Activated naive CD8-positive, alpha-beta T cell treated with anti-CD3 and anti-CD28 coated beads, Interleukin-2, amount 10 ng/mL, durations not matched to agents 7 days and 5 days (primary cell): ENCODE measurements at regions not wholly inside any gene's neighbourhood (a gene's known extent, or its start where the extent isn't known, plus 50 kb on each side); places are given as distances from the start of the nearest gene placed in this dataset.

Source experiments
- ATAC-seq: fragments of 150-1000 bp; cut with Tn5 transposase; one replicate; pipeline ENCODE4 v1.10.0; 2021; ENCODE audit warnings: low read depth, moderate library complexity
- POLR2A ChIA-PET: fragments of 350-600 bp; sonication (Branson Sonifier 250); formaldehyde crosslinking; loops from one replicate; lab custom pipeline; 2021; ENCODE audit warnings: antibody characterized with exemption; lab: Charles Lee
- DNase-seq: peaks from one replicate; pipeline ENCODE4 v3.0.0; 2021
- H3K27ac Mint-ChIP-seq: one replicate; pipeline ENCODE4 v1.8.0; 2022; ENCODE audit warnings: mild to moderate bottlenecking, mixed read lengths
- H3K27me3 Mint-ChIP-seq: one replicate; pipeline ENCODE4 v1.8.0; 2022; ENCODE audit warnings: mild to moderate bottlenecking, moderate library complexity, mixed read lengths
- H3K36me3 Mint-ChIP-seq: one replicate; pipeline ENCODE4 v1.8.0; 2021; ENCODE audit warnings: mild to moderate bottlenecking, mixed read lengths
- H3K4me1 Mint-ChIP-seq: one replicate; pipeline ENCODE4 v1.8.0; 2021; ENCODE audit warnings: mixed read lengths
- H3K4me3 Mint-ChIP-seq: one replicate; pipeline ENCODE4 v1.8.0; 2022; ENCODE audit warnings: mild to moderate bottlenecking, moderate library complexity, mixed read lengths
- H3K9me3 Mint-ChIP-seq: one replicate; pipeline ENCODE4 v1.8.0; 2021; ENCODE audit warnings: mixed read lengths

DNA sequence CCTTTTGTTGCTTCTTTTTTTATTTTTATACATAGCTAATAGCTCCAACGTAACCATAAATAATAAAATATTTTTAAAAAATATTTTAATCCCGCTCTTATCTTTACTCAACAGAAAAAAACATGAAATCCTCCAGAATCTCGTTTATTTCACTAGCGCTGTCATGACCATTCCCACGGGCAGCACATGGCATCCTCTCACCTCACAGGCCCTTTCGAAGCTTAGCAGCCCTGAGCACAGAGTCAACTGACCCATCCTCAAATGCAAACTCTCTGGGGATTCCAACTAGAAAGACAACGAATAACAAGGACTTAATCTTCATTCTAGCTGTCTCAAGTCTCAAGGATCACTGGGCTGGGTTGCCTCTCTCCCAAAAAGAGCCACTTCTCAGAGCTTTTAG is 285.9 kb upstream of the PPARGC1A start:
- no peak overlapping the region for H3K4me3 Mint-ChIP-seq
- peaks cover 4% of the 10 kb centered on the region for H3K9me3 Mint-ChIP-seq
- no peak overlapping the region for H3K27ac Mint-ChIP-seq
- ATAC-seq (no peak), DNase-seq (no peak)
- H3K27me3 Mint-ChIP-seq: no peaks in the 10 kb centered on the region
- POLR2A ChIA-PET: no interaction called here
- no peaks in the 10 kb centered on the region for H3K4me1 Mint-ChIP-seq
- no peaks in the 10 kb centered on the region for H3K36me3 Mint-ChIP-seq

DNA sequence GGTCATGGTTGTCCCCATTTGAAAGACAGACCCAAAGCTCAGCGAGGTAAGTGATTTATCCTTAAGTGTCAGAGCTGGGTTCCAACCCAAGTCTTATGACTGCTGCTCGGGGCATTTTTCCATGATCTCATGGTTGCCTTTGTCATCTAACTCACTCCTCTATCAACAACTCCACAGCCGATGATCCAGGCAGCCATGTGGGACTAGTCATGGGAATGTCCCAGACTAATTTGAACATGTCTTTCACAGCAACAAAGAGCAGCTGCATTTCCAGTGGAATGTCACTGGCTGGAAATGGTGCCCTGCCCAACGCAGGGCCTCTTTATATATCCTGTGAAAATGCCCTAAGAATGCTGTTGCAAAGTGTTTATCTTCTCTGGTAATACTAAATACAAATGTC is 284.8 kb upstream of the PPARGC1A start:
- Mint-ChIP-seq H3K4me3 (no peak overlapping the region), H3K27ac (no peak overlapping the region), H3K4me1 (no peaks in the 10 kb centered on the region), H3K9me3 (peaks cover 4% of the 10 kb centered on the region), H3K27me3 (no peaks in the 10 kb centered on the region), H3K36me3 (no peaks in the 10 kb centered on the region)
- no peak for ATAC-seq
- POLR2A ChIA-PET: no interaction called here
- DNase-seq: no peak

- Mint-ChIP-seq H3K9me3 (peaks cover 4% of the 10 kb centered on the region), H3K36me3 (no peaks in the 10 kb centered on the region), H3K4me1 (no peaks in the 10 kb centered on the region), H3K27me3 (no peaks in the 10 kb centered on the region), H3K27ac (no peak overlapping the region), H3K4me3 (no peak overlapping the region)
- POLR2A ChIA-PET: no interaction called here
- DNase-seq: no peak
- no peak for ATAC-seq
Measured at GRCh38 chr4:24172406-24172805, 282.6 kb upstream of the PPARGC1A start.

DNA sequence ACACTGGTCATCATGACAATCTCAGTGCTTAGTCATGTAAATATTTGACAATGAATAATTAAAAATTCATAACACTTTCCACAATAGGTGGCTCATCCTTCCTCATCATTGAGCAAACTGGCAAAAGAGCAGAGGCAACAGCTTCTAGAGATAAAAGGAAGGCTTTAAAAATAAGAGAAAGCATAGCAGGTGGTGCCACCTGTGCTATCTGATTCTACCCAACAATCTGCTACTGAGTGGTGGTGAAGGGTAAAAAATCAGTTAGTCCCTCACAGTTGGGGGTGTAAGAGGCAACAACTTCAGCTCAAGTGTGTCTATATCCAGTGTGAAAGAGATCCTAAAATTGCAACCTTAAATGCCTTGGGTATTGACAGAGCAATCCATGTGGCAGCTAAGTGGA is 280.1 kb upstream of the PPARGC1A start:
- no peaks in the 10 kb centered on the region for H3K27me3 Mint-ChIP-seq
- POLR2A ChIA-PET: no interaction called here
- no peak overlapping the region for H3K27ac Mint-ChIP-seq
- DNase-seq (no peak), ATAC-seq (no peak)
- no peaks in the 10 kb centered on the region for H3K4me1 Mint-ChIP-seq
- no peak overlapping the region for H3K4me3 Mint-ChIP-seq
- H3K36me3 Mint-ChIP-seq: no peaks in the 10 kb centered on the region
- no peaks in the 10 kb centered on the region for H3K9me3 Mint-ChIP-seq

- DNase-seq (no peak), ATAC-seq (no peak)
- Mint-ChIP-seq H3K4me1 (no peaks in the 10 kb centered on the region), H3K27ac (no peak overlapping the region), H3K27me3 (no peaks in the 10 kb centered on the region), H3K4me3 (no peak overlapping the region), H3K9me3 (no peaks in the 10 kb centered on the region), H3K36me3 (no peaks in the 10 kb centered on the region)
- POLR2A ChIA-PET: no interaction called here
Measured at GRCh38 chr4:24168658-24169057, 278.8 kb upstream of the PPARGC1A start.

DNA sequence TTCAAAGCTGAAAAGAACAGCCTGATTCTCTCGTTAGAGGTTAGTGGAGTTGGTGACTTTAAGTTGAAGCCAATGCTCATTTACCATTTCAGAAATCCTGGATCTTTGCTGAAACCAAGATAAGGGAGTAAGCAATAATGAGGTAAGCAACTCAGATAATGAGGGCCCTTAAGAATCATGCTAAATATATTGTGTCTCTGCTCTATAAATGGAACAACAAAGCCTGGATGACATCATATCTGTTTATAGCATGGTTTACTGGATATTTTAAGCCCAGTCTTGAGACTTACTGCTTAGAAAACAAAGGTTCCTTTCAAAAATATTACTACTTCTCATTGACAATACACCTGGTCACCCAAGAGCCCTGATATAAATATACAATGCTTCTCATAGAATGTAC is 276.7 kb upstream of the PPARGC1A start:
- no peaks in the 10 kb centered on the region for H3K36me3 Mint-ChIP-seq
- DNase-seq (no peak), ATAC-seq (no peak)
- no peaks in the 10 kb centered on the region for H3K4me1 Mint-ChIP-seq
- POLR2A ChIA-PET: no interaction called here
- no peak overlapping the region for H3K4me3 Mint-ChIP-seq
- H3K9me3 Mint-ChIP-seq: no peaks in the 10 kb centered on the region
- no peak overlapping the region for H3K27ac Mint-ChIP-seq
- H3K27me3 Mint-ChIP-seq: no peaks in the 10 kb centered on the region

DNA sequence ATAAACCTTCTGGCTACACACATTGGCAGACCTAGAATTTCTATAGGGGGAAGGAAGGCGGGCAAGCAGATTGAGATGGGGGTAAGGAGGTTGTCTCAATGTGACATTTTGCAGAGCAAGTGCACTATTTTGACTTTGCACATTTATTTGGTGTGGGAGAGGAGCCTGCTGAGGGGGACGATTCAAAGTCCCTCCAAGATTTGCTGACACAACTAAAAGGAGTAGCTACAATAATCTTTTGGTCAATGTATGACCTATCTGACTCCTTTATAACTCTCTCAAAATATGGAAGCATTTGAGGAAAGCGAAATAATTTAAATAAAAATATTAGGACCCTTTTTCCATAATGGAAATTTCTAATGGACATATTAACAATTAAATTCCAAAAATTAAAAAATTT is 274.9 kb upstream of the PPARGC1A start:
- no peaks in the 10 kb centered on the region for H3K27me3 Mint-ChIP-seq

GRCh38 chr4:24164054-24164693 is 274.3 kb upstream of the PPARGC1A start:
- POLR2A ChIA-PET: no interaction called here
- Mint-ChIP-seq H3K4me3 (no peak overlapping the region), H3K27me3 (no peaks in the 10 kb centered on the region), H3K9me3 (no peaks in the 10 kb centered on the region), H3K4me1 (no peaks in the 10 kb centered on the region), H3K36me3 (no peaks in the 10 kb centered on the region), H3K27ac (no peak overlapping the region)
- ATAC-seq (no peak), DNase-seq (no peak)

More for the DNA sequence above, 274.9 kb upstream of the PPARGC1A start:
- Mint-ChIP-seq H3K4me1 (no peaks in the 10 kb centered on the region), H3K4me3 (no peak overlapping the region), H3K27ac (no peak overlapping the region), H3K9me3 (no peaks in the 10 kb centered on the region), H3K36me3 (no peaks in the 10 kb centered on the region)
- no peak for ATAC-seq
- DNase-seq: no peak
- POLR2A ChIA-PET: no interaction called here

GRCh38 chr4:24163314-24163713 is 273.5 kb upstream of the PPARGC1A start:
- Mint-ChIP-seq H3K36me3 (no peaks in the 10 kb centered on the region), H3K27me3 (no peaks in the 10 kb centered on the region), H3K27ac (no peak overlapping the region), H3K4me1 (no peaks in the 10 kb centered on the region), H3K9me3 (no peaks in the 10 kb centered on the region), H3K4me3 (no peak overlapping the region)
- no peak for DNase-seq
- no peak for ATAC-seq
- POLR2A ChIA-PET: no interaction called here

DNA sequence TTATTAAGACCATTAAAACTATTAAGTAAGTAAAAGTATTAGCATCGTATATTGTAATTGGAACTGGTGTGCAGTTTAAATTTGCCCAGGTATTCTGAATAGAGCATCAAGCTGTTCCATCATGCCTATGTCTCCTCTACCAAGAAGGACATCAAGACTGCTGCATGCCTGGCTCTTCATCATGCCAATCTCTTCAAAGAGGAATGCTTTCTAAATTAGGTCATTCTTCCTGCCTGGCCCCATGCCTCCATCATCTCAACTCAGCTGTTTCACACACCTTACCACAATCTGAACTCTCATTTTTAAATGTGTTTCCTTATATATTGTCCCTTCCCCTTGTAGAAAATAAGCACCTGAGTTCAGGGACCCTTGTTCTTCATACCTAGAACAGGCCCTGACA is 270.5 kb upstream of the PPARGC1A start:
- Mint-ChIP-seq H3K4me3 (no peak overlapping the region), H3K36me3 (no peaks in the 10 kb centered on the region), H3K27ac (no peak overlapping the region), H3K9me3 (no peaks in the 10 kb centered on the region), H3K4me1 (no peaks in the 10 kb centered on the region), H3K27me3 (no peaks in the 10 kb centered on the region)
- POLR2A ChIA-PET: no interaction called here
- no peak for DNase-seq
- ATAC-seq: no peak

- Mint-ChIP-seq H3K27ac (no peak overlapping the region), H3K27me3 (no peaks in the 10 kb centered on the region), H3K4me1 (no peaks in the 10 kb centered on the region), H3K4me3 (no peak overlapping the region), H3K9me3 (no peaks in the 10 kb centered on the region), H3K36me3 (no peaks in the 10 kb centered on the region)
- ATAC-seq (no peak), DNase-seq (no peak)
- POLR2A ChIA-PET: no interaction called here
Measured at GRCh38 chr4:24158031-24158430, 268.2 kb upstream of the PPARGC1A start.

DNA sequence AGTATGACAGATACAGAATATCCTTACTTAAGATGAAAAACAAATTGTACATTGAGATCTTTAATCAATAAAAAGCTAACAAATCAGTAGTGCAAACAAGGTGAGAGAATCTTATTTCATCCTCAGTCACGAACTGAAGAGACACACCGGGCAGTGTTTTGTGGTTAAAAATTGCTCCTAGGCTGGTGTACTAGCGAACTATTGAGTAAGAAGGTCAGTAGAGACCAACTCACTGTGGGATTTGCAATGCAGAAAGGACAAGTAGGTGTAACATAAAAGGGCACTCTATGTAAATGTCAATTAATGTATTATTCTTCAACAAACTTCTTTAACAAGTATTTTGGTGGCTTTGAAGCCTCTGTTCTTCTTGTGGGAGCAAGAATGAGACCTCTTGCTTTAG is 260.2 kb upstream of the PPARGC1A start:
- no peaks in the 10 kb centered on the region for H3K4me1 Mint-ChIP-seq
- DNase-seq (no peak), ATAC-seq (no peak)
- no peak overlapping the region for H3K4me3 Mint-ChIP-seq
- H3K36me3 Mint-ChIP-seq: no peaks in the 10 kb centered on the region
- no peaks in the 10 kb centered on the region for H3K9me3 Mint-ChIP-seq
- POLR2A ChIA-PET: no interaction called here
- H3K27ac Mint-ChIP-seq: no peak overlapping the region
- H3K27me3 Mint-ChIP-seq: no peaks in the 10 kb centered on the region

GRCh38 chr4:24146127-24146526 is 256.3 kb upstream of the PPARGC1A start:
- no peaks in the 10 kb centered on the region for H3K27me3 Mint-ChIP-seq
- H3K27ac Mint-ChIP-seq: no peak overlapping the region
- H3K4me1 Mint-ChIP-seq: no peaks in the 10 kb centered on the region
- H3K4me3 Mint-ChIP-seq: no peak overlapping the region
- H3K36me3 Mint-ChIP-seq: no peaks in the 10 kb centered on the region
- POLR2A ChIA-PET: no interaction called here
- no peaks in the 10 kb centered on the region for H3K9me3 Mint-ChIP-seq
- DNase-seq (no peak), ATAC-seq (no peak)

- H3K27ac Mint-ChIP-seq: no peak overlapping the region
- H3K36me3 Mint-ChIP-seq: no peaks in the 10 kb centered on the region
- no peaks in the 10 kb centered on the region for H3K4me1 Mint-ChIP-seq
- no peaks in the 10 kb centered on the region for H3K9me3 Mint-ChIP-seq
- H3K27me3 Mint-ChIP-seq: no peaks in the 10 kb centered on the region
- no peak for ATAC-seq
- H3K4me3 Mint-ChIP-seq: no peak overlapping the region
- POLR2A ChIA-PET: no interaction called here
- no peak for DNase-seq
Measured at GRCh38 chr4:24145591-24145990, 255.7 kb upstream of the PPARGC1A start.

DNA sequence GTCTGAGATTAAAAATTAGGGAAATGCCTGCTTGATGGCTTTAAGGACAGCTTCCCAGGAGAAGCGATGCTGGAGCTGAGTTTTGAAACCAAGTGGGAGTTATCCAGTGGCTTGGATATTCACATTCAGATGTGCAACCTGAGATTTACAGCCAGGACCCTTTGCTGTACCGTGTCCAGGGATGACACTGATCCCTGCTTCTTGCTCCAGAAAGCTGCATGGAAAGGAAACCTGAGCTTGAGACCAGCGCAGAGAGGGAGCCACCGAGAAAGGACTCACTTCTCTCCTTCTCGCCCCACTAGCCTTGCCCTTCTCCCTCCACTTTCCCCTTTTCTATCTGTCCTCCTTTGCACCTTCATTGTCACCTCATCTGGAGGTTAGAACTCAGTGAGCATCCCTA is 254.5 kb upstream of the PPARGC1A start:
- no peak overlapping the region for H3K4me3 Mint-ChIP-seq
- no peaks in the 10 kb centered on the region for H3K27me3 Mint-ChIP-seq
- DNase-seq: no peak
- ATAC-seq: no peak
- no peak overlapping the region for H3K27ac Mint-ChIP-seq
- H3K9me3 Mint-ChIP-seq: no peaks in the 10 kb centered on the region
- H3K4me1 Mint-ChIP-seq: no peaks in the 10 kb centered on the region
- POLR2A ChIA-PET: no interaction called here
- H3K36me3 Mint-ChIP-seq: no peaks in the 10 kb centered on the region
